Tibial nerve (tissue), 3 donors: ENCODE measurements at regions not wholly inside any gene's neighbourhood (a gene's known extent, or its start where the extent isn't known, plus 50 kb on each side); places are given as distances from the start of the nearest gene placed in this dataset.

ENCODE experiments used
- CTCF ChIP-seq, 5 experiments: fragments of 200-600 bp in 3 of 5; fragments of 450-650 bp in 2 of 5; sonication (generic) in 3 of 5; IDR thresholded peaks; one replicate each; pipeline ENCODE4 v1.5.1; 2016 to 2019; ENCODE audit warnings: antibody characterized with exemption in 5 of 5, mild to moderate bottlenecking in 3 of 5, moderate library complexity in 2 of 5
- POLR2A ChIP-seq, 2 donors: fragments of 450-650 bp; IDR thresholded peaks; one replicate each; pipeline ENCODE4 v1.6.1; 2017; ENCODE audit warnings: antibody characterized with exemption in 2 of 2, mild to moderate bottlenecking in 2 of 2, moderate library complexity in 2 of 2

- TF ChIP-seq CTCF (IDR thresholded peaks at IDR 0.05) (no peak), POLR2A (IDR thresholded peaks at IDR 0.05) (no peak)
These were observed 1128.4 kb downstream of the TSN start for GRCh38 chr2:122883849-122884248.
